GM04503 (cell line): ENCODE measurements at regions not wholly inside any gene's neighbourhood (a gene's known extent, or its start where the extent isn't known, plus 50 kb on each side); places are given as distances from the start of the nearest gene placed in this dataset.

Source experiments
- DNase-seq: peaks from one replicate; pipeline ENCODE4 v3.0.0-alpha.2; 2012; ENCODE audit warnings: low read depth

- no peak for DNase-seq
Measured at GRCh38 chr5:74376187-74376586, 264.3 kb downstream of the ENC1 start.

- DNase-seq, result no peak
Measured at GRCh38 chr5:74375271-74375670, 265.3 kb downstream of the ENC1 start.

GRCh38 chr5:74374656-74375055 is 265.9 kb downstream of the ENC1 start:
- no peak for DNase-seq

- no peak for DNase-seq
Measured at GRCh38 chr5:74373076-74373475, 267.5 kb downstream of the ENC1 start.

GRCh38 chr5:74372502-74373064 is 267.9 kb downstream of the ENC1 start:
- DNase-seq, result no peak

- DNase-seq, result no peak
Measured at GRCh38 chr5:74372051-74372450, 268.5 kb downstream of the ENC1 start.

- DNase-seq, result no peak
Measured at GRCh38 chr5:74371621-74372020, 268.9 kb downstream of the ENC1 start.

GRCh38 chr5:74370168-74370567 is 270.4 kb downstream of the ENC1 start:
- no peak for DNase-seq

GRCh38 chr5:74369173-74369572 is 271.4 kb downstream of the ENC1 start:
- DNase-seq, result no peak

- DNase-seq, result no peak
Measured at GRCh38 chr5:74367934-74368333, 272.6 kb downstream of the ENC1 start.

- no peak for DNase-seq
Measured at GRCh38 chr5:74367241-74367733, 273.2 kb downstream of the ENC1 start.

GRCh38 chr5:74365723-74366122 is 274.8 kb downstream of the ENC1 start:
- no peak for DNase-seq

GRCh38 chr5:74364507-74364906 is 276.0 kb downstream of the ENC1 start:
- DNase-seq, result no peak

GRCh38 chr5:74363603-74364205 is 276.8 kb downstream of the ENC1 start:
- no peak for DNase-seq

- no peak for DNase-seq
Measured at GRCh38 chr5:74361406-74362358, 278.8 kb downstream of the ENC1 start.

- DNase-seq, result no peak
Measured at GRCh38 chr5:74360535-74361210, 279.9 kb downstream of the ENC1 start.

- DNase-seq, result no peak
Measured at GRCh38 chr5:74357827-74358226, 282.7 kb downstream of the ENC1 start.

GRCh38 chr5:74356009-74356695 is 284.4 kb downstream of the ENC1 start:
- DNase-seq, result no peak

- DNase-seq, result no peak
Measured at GRCh38 chr5:74355041-74355824, 285.3 kb downstream of the ENC1 start.

- no peak for DNase-seq
Measured at GRCh38 chr5:74352256-74352655, 288.3 kb downstream of the ENC1 start.
